H1 (cell line): ENCODE measurements at regions not wholly inside any gene's neighbourhood (a gene's known extent, or its start where the extent isn't known, plus 50 kb on each side); places are given as distances from the start of the nearest gene placed in this dataset.

ENCODE experiments used
- CHD2 ChIP-seq: IDR thresholded peaks from 2 replicates; pipeline ENCODE4 v1.6.1; 2012; ENCODE audit warnings: low read length, improper control_type of control experiment
- EP300 ChIP-seq, 2 experiments: IDR thresholded peaks; 1 replicate in 1 of 2; 2 replicates in 1 of 2; pipeline ENCODE4 v1.6.1; 2011 to 2012; ENCODE audit warnings: low read depth in 2 of 2, low read length in 2 of 2, mild to moderate bottlenecking in 2 of 2, borderline replicate concordance in 1 of 2, inconsistent platforms in 1 of 2, moderate library complexity in 1 of 2
- EZH2 ChIP-seq: fragments of 200-600 bp; sonication (generic); IDR thresholded peaks from 2 replicates; pipeline ENCODE4 v1.7.1; 2012; ENCODE audit warnings: low read depth, mild to moderate bottlenecking, moderate library complexity, low read length, inconsistent platforms; ENCODE audit not compliant: severe bottlenecking
- HDAC6 ChIP-seq: IDR thresholded peaks from one replicate; pipeline ENCODE4 v1.7.1; 2012; ENCODE audit warnings: low read depth, mild to moderate bottlenecking, inconsistent platforms, low read length, moderate library complexity
- KDM4A ChIP-seq: IDR thresholded peaks from one replicate; pipeline ENCODE4 v1.7.1; 2012; ENCODE audit warnings: low read depth, mild to moderate bottlenecking, moderate library complexity, low read length, inconsistent platforms; ENCODE audit not compliant: severe bottlenecking
- NRF1 ChIP-seq: IDR thresholded peaks from 2 replicates; pipeline ENCODE4 v1.6.1; 2011; ENCODE audit warnings: mild to moderate bottlenecking, low read depth, low read length, improper control_type of control experiment
- POLR2AphosphoS5 ChIP-seq: IDR thresholded peaks from 2 replicates; pipeline ENCODE4 v1.6.1; 2011; ENCODE audit warnings: low read depth, low read length
- RNF2 ChIP-seq: fragments of 200-900, 300-1000 bp; sonication (generic); IDR thresholded peaks from 2 replicates; pipeline ENCODE4 v1.7.1; 2016; ENCODE audit warnings: borderline replicate concordance, low read depth, mild to moderate bottlenecking, antibody characterized with exemption, low read length; ENCODE audit not compliant: poor library complexity, severe bottlenecking; ENCODE audit errors: missing control alignments
- TF ChIP-seq, protein P1 (sequence below), 3 experiments: IDR thresholded peaks; 1 replicate in 2 of 3; 2 replicates in 1 of 3; pipeline versions ENCODE4 v1.5.1 to v1.6.1; 2011; ENCODE audit warnings: low read length in 3 of 3, mild to moderate bottlenecking in 3 of 3, inconsistent platforms in 2 of 3, low read depth in 1 of 3, moderate library complexity in 1 of 3; ENCODE audit not compliant: insufficient read depth in 1 of 3; ENCODE audit errors: control extremely low read depth in 1 of 3

DNA sequence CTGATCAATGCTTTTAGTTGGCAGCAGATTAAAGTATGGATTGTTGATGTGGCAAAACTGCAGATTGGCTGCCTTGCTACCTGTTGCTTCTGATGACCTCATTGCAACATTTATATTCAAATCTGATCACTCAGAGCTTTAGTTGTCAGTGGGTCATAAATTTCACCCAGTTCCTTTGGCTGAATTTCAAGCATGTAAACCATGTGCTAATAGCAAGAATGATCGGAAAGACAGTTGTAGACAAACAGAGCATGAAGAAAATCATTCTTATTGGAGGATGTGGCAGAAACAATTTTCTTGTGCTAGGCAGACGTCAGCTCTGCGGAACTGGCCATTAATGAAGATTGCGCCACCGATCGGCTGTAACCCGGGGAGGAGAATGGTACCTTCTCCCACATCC lies 346.6 kb upstream of the EEF2KMT start (continued):
- TF ChIP-seq HDAC6 (no peak), RNF2 (no peak), EZH2 (no peak), EP300 (IDR thresholded peaks at IDR 0.05; ENCODE audit: borderline replicate concordance in 1 of 2, low read depth in 2 of 2, low read length in 2 of 2) (no peak), KDM4A (no peak), CHD2 (no peak), POLR2AphosphoS5 (no peak), NRF1 (no peak)
- TF ChIP-seq, protein P1, sequence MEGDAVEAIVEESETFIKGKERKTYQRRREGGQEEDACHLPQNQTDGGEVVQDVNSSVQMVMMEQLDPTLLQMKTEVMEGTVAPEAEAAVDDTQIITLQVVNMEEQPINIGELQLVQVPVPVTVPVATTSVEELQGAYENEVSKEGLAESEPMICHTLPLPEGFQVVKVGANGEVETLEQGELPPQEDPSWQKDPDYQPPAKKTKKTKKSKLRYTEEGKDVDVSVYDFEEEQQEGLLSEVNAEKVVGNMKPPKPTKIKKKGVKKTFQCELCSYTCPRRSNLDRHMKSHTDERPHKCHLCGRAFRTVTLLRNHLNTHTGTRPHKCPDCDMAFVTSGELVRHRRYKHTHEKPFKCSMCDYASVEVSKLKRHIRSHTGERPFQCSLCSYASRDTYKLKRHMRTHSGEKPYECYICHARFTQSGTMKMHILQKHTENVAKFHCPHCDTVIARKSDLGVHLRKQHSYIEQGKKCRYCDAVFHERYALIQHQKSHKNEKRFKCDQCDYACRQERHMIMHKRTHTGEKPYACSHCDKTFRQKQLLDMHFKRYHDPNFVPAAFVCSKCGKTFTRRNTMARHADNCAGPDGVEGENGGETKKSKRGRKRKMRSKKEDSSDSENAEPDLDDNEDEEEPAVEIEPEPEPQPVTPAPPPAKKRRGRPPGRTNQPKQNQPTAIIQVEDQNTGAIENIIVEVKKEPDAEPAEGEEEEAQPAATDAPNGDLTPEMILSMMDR (IDR thresholded peaks at IDR 0.05; ENCODE audit: control extremely low read depth in 1 of 3, insufficient read depth in 1 of 3, low read depth in 1 of 3, low read length in 3 of 3) = no peak
